NCI-H1694 (cell line): ENCODE measurements at regions not wholly inside any gene's neighbourhood (a gene's known extent, or its start where the extent isn't known, plus 50 kb on each side); places are given as distances from the start of the nearest gene placed in this dataset.

Experiments used
- DNase-seq: peaks from one replicate; lab custom pipeline; 2025; lab: John Stamatoyannopoulos, UW

DNA sequence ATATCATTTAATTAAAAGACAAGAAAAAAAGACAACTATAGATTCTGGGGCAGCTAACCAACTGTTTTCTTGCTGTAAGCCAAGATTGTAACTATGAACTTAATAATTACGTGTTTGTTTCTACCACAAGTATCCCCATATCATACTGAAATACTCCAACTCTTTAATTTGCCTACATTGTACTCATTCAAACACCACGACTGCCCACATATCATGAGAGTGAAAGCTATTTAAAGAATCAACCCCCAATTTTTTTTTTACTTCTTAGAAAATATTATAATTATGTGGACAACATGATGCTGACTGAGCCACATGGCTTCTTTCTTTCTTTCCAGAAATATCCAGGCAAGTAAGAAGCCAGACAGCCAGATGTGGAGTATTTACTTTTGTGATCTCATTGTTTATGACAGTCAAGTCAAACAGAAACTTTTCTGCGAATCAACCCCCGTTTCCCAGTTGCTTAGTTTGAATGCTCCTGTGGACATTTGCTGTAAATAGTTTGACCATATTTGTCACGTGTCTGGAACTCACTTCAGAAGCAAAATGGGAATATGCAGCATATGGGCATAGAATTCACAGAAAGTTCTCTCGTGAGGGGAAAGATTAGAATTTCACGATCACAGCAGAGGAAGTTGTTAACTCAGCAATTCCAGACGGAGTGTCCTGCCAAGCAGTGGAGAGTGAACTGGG lies 126.8 kb upstream of the PSMD7 start:
- no peak for DNase-seq

DNA sequence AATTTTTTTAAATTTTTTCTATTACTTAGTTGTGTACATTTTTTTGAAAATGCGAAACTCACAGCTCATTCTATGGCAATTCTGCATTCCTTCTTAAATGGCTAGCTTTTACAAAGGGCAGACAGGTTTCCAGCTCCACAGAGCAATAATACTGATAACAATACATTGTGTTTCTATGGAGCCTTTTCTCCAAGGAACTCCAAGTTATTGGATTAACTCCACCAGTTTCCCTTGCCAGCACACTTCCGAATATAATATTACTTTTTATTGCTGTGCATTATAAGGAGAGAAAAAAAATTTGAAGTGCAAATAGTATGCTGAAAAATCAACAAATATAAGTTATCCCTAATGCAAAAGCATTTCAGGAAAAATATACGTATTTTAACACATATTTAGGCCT lies 127.5 kb upstream of the PSMD7 start:
- no peak for DNase-seq

DNA sequence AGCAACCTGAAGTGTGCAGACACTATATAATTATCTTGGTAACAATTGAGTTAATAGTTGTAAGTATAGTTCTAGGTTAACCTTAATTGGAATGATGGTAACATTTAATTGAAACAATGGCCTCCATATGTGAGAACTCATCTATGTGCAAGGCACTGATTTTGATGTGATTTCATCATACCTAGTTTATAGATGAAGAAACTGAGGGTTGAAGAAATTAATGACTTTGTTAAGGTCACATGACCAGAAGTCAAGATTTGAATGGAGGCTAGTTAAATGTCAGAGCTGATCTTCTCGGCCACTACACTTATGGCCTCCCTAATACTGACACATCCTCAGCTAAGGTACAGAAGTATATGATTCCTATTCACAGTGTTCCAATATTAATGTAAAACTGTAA lies 128.2 kb upstream of the PSMD7 start:
- DNase-seq, result no peak

DNA sequence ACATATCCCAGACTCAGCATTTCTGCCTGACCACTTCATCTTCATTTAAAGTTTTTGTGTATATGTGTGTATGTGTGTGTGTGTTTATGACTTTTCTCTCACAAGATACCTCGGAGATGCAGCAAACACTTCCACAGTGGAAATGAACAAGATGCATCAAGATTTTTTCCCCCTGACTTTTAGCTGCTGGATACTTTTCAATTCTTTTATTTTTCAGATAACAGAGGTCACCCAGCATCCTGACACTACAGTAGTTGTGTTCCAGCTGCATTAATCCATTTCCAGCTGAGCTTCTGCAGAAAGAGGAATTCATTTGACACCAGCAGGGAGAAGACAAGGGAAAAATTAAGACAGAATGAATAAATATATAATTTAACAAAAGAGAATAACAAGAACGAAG lies 130.2 kb upstream of the PSMD7 start:
- DNase-seq, result no peak

DNA sequence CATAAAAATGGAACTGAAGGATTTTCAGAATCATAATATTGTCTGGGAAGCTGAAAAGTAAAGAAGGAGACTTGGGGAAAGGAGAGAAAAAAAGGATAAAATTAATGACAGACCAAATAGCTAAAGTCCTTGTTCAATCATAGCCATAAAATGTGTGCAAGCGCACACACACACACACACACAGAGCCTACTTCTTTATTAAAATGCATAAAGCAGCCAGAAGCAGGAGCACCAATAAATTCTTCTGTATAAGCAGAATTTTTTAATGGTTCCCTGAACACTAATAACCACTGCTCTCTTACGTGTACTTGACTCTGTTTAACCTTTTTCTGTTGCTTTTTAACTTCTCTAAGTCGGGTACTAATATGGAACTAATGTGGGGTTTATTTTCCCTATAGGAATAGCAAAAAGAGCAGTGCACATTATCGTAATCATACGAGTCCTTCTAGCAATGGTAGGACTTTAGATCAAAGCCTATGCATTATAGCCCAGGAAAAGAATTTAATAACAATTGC lies 131.0 kb upstream of the PSMD7 start:
- no peak for DNase-seq

DNA sequence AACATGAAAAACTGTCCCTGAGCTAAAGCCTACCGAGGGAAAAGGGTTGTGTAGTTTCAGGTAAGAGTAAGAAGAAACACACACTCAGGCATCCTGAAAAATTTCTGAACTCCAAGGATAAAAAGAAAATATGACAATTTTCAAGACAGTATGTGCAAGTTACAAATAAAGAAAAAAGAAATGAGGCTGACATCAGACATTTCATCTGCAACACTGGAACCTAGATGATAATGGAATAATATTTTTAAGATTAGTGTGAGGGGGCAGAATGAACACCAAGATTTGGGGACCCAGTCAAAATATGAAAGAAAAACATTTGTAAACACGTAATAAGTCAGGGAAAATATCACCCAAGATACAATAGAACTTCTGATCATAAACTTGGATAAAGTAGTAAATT lies 135.9 kb upstream of the PSMD7 start:
- DNase-seq, result no peak

DNA sequence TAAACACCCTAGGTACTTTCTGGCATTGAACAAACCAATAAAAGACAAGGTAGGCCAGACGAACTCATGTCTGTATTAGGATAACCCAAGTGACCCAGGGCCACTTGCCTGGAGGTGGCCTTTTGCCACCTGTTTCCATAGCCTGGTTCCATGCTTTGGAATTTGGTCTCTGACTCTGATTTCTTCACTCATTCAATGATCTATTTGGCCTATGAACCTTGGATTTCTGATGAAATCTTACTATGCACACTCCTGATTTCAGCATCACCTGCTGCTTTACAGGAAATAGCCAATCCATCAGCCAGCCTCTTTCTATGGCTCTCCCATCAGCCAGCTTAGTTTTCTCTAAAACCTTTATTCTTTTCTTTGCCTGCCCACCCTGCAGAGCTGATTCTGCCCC lies 142.8 kb upstream of the PSMD7 start:
- DNase-seq, result no peak

DNA sequence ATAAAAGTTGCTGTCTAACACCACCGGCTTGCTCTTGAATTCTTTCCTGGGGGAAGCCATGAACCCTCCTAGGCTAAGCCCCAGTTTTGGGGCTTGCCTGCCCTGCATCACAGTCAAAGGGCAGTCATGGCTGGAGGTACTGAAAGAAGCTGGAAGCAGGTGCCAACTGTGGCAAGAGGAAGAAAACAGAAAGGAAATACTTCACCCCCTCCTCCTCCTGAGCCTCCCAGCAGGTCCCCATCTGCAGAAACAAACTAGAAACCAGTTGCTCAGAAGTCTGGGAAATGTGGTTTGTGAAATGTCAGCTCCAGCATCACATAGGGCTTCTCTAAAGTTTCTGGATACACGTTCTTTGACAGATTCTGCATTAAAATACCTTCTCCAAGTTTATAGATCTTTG lies 150.0 kb upstream of the PSMD7 start:
- DNase-seq, result no peak

DNA sequence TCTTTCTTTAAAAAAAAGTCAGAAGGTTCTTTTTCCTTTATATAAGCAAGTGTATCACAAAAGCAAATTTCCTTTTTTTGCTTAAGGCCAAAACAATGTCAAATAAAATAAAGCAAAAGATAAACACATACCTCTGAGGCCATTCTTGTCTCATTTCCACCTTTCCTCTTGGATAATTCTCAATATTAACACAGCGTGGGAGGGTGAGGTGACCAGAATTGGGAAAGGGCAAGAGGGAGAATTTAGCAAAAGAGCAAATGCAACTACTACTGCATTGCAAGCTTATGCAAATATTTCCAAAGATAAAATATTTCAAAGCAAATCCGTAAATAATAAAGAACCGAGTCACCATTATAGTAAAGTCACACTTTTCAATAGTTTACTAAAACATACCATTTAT lies 153.4 kb upstream of the PSMD7 start:
- no peak for DNase-seq

DNA sequence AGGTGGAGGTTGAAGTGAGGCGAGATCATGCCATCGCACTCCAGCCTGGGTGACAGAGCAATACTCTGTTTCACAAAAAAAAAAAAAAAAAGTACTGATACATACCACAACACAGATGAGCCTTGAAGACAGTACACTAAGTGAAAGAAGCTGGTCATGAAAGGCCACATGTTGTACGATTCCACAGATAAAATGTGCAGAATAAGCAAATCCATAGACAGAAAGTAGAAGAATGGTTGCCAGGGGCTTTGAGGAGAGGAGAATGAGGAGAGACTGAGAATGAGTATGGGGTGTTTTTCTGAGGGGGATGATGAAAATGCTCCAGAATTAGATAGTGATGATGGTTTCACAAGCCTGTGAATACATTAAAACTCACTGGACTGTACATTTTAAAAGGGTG lies 155.6 kb upstream of the PSMD7 start:
- DNase-seq, result no peak

DNA sequence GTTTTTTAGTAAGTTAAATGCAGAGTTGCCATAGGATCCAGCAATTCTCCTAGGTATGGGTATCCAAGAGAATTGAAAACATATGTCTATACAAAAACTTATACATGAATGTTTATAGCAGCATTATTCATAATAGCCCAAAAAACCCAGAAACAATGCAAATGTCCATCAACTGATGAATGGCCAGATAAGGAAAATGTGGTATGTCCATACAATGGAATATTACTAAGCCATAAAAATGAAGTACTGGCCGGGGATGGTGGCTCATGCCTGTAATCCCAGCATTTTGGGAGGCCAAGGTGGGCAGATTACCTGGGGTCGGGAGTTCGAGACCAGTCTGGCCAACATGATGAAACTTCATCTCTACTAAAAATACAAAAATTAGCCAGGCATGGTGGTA lies 156.1 kb upstream of the PSMD7 start:
- no peak for DNase-seq

DNA sequence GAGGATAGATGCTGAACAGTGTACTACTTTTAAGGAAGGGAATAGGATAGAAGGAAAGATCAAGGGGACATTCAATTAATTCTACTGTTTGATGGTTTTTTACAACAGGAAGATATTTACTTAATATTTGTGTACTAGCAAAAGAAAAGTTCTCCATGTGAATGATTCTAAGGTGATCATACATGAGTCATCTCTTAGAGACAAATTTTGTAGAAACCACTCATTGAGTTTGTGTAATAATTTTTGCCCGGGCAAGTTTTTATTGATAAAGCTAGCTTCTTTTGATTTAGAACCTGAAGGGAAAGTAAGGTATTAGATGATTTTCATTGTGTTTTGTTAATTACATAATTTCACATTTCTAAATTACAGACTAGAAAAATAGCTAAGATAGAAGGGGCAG lies 172.8 kb upstream of the PSMD7 start:
- DNase-seq, result no peak

DNA sequence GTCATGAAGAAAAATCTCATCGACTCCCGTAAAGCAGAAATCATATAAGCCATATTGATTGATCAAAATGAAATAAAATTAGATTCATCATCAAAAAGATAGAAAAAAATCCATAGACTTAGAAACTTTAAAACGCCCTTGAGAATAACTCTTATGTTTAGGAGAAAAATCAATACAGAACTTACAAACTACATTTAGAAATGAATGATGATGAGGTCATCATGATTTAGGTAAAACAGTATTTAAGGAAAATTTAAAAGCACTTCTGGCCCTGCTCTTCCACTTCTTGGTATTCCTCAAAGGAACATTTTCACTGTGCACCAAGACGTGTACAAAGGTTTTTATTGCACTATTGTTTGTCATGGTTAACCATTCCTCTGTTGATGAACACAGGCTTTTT lies 173.4 kb upstream of the PSMD7 start:
- DNase-seq, result no peak

DNA sequence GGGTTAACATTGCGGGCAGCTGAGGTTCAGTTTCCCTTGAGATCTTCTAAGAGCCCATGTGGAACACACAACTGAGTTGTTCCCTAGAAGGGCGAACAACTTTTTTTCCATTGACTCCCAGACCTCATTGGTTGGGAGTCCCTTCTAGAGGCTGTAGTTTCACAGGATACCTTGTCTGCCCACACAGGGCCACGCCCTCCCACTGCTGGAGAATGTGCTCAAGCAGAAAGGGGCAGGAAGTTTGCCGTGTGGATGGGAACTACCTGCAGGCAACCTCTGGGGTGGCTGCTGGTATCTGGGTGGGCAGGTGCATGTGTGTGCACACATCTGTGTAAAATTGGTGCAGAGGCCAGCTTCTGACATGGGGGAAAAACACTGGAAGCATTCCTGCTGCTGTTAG lies 178.8 kb upstream of the PSMD7 start:
- no peak for DNase-seq

DNA sequence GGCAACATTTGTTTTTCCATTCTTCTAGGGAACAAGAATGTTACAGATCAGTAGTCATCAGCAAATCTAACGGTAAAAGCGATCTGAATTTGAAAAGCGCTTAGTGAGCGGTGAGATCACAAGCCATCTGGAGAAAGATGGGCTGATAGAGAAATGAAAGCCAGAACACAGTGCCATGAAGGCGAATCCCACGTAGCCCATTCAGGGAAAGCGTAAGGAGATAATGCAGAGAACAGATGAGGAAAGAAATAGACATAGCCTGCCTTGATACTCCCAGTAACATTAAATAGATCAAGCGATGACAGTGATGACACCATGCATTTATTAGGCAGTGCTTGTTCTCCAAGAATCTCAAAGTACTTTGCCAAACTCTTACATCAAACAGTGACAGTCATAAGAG lies 183.1 kb upstream of the PSMD7 start:
- no peak for DNase-seq

DNA sequence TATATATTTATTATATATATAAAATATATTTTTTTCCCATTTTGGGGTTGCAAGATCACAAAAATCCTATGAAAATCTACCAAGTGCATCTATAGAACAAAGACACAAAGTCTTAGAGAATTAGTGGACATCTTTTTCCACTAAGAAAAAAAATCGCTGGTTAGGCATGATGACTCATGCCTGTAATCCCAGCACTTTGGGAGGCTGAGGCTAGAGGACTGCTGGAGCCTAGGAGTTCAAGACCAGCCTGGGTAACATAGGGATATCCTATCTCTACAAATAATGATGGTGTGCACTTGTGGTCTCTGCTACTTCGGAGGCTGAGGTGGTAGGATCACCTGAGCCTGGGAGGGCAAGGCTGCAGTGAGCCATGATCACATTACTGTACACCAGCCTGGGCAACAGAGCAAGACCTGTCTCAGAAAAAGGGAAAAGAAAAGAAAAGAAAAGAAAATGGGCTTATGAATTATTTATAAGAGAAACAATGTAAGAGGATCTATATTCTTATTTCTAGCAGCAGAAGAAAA lies 185.1 kb upstream of the PSMD7 start:
- DNase-seq, result no peak

DNA sequence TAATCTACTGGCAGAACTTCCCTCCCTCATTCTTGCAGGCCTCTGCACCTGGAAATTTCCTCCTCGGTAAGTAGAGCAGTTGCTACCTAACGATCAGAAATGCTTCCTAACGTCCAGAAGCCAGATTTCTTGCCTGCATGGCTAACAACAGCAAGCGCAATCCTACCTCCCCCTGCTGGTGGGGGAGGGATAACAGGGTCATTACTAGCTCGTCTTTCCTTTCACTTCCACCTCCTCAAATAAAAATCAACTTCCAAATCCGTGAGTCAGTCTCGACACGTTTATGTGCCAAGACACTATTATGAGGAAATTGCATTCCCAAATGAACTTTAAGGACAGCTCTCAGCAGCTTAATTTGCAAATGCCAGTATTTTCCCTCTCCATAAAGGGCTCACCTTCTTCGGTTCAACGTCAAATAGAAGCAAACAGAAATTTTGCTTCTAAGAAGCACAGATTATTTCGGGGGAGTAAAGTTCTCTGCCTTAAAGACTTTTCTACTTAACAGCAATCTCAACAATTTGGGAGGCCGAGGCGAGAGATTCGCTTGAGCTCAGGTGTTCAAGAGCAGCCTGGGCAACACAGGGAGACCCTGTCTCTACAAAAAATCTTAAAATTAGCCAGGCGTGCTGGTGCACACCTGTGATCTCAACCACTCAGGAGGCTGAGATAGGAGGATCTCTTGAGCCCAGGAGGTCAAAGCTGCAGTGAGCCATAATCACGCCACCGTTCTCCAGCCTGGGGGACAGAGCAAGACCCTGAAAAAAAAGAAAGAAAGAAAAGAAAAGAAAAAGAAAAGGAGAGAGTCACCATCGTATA lies 188.6 kb upstream of the PSMD7 start:
- no peak for DNase-seq

DNA sequence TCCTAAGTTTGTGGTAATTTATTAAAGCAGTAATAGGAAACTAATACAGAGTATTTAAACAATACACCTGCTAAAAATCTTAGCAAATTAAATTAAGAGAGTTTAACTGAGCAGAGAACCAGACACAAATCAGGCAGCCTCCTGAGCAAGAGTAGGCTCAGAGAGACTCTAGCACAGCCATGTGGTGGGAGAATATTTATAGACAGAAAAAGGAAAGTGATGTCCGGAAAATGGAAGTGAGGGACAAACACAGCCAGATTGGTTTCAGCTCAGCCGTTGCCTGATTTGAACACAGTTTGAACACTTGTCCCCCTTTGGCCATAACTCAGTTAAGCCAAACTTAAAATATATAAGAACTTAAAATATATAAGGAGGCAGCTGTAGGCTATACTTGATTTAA lies 192.6 kb upstream of the PSMD7 start:
- no peak for DNase-seq

DNA sequence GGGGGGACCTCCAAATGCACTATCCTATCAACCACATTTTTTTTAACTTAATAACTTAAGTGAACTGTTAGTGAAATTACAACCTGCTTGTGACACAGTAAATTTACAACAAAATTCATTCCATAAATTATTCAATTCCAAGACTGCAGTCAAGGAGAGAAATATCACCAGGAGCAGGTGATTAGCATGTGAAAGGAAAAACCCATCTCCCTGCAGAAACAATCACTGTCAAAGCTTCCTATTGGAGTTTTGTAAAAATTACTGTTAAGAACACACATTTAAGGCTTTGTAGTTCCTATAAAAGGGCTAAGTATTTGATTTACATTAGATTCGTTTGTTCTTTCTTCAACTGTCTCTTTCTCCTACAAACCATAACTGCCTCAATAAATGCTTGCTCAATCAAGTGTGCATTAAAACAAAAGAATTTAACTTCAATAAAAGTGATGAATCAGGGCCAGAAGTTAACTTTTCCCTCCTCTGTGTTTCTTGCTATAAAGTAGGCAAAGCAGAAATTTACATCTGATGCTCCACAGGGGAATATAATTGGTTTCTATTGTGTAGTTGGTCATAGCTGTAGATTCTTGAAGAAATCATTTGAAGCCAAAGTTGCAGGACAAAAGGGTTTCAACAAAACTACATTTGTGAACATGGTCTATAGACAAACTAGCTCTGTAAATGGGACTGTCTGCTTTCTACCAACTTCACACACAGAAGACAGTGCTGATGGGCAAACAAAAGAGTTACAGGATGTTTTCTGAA lies 195.1 kb upstream of the PSMD7 start:
- no peak for DNase-seq

DNA sequence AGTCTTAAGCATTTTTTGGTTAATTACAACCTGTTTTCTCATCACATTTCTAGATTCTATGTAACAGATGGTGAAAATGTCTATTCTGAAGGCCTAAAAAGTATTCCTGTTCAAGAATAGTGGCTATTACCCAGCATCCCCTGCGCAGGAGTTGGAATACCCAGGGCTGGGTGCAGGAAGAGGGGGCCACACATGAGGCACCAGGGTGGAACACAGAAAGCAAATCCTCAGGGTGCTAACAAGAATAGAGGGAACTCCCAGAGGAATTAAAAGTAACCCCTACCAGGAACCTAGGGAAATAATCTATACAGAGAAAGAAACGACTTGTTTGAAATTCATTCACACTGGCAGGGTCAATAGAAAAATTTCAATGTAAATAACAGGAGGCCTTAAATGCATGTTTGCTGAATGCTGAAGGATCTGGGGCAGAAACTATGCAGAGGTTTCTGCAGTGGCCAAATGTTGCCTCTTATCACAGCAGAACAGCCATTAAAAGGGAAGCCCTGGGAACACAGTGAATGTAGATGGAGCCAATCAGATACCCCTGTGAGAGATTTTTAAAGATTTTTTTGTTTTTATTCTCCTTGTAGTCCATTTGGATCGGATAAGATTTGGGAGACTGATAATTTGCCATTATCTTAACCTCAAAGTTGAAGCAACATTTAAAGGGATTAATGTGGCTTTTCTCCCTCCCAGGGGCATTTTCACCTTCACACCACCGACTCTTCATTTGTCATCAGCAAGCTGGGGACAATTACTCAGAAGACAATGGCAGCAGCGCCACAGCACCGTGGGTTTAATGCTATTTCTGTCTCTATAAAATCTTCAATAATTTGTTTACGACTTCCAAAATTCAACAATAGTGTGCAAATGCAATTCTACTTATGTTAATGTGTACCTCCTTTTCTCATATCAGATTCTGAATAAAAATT lies 196.0 kb upstream of the PSMD7 start:
- no peak for DNase-seq

DNA sequence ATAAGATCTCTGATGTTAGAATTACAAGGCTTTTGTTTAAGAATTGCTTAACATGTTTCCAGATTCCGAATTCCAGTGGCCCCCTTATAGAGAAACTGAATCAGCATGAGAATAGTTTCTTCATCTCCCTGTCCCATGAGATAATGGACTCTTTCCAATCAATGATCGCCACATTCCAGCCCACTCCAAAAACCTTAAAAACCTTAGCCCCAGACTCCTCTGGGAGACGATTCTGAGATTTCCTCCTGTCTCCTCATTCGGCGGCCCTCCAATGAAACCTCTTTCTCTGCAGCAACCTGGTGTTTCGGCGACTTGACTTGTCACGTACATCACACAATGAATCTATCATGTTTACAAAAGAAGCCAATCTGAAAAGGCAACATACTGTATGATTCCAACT lies 197.1 kb upstream of the PSMD7 start:
- no peak for DNase-seq

DNA sequence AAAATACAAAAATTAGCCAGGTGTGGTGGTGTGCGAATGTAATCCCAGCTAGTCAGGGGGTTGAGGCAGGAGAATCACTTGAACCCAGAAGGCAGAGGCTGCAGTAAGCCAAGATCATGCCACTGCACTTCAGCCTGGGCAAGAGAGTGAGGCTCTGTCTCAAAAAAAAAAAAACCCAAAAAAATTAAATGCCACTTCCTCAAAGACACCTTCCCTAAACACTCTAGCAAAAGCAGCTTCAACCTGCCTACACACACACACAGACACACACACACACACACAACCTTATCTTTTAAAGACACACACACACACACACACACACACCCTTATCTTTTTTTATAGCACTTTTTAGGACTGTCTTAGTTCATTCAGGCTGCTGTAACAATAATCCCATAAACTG lies 201.7 kb upstream of the PSMD7 start:
- no peak for DNase-seq
